Neutrophil (primary cell): ENCODE measurements at regions not wholly inside any gene's neighbourhood (a gene's known extent, or its start where the extent isn't known, plus 50 kb on each side); places are given as distances from the start of the nearest gene placed in this dataset.

ENCODE experiments used
- H3K27ac ChIP-seq: fragments of 200-600 bp; sonication (generic); 2 replicates; pipeline ENCODE4 v1.5.1; 2016; ENCODE audit warnings: mild to moderate bottlenecking, moderate library complexity
- H3K27me3 ChIP-seq: fragments of 200-600 bp; sonication (generic); 2 replicates; pipeline ENCODE4 v1.6.0; 2016; ENCODE audit warnings: mild to moderate bottlenecking
- H3K36me3 ChIP-seq: fragments of 200-600 bp; sonication (generic); 2 replicates; pipeline ENCODE4 v1.5.1; 2017
- H3K4me1 ChIP-seq, 2 experiments: fragments of 200-600 bp in 1 of 2; sonication (generic) in 1 of 2; 1 replicate in 1 of 2; 2 replicates in 1 of 2; pipeline versions ENCODE4 v1.5.1 to v1.6.1; 2013 to 2016; ENCODE audit warnings: low read depth in 1 of 2, low read length in 1 of 2, mild to moderate bottlenecking in 1 of 2, moderate library complexity in 1 of 2; ENCODE audit not compliant: control insufficient read depth in 1 of 2, insufficient read depth in 1 of 2
- H3K4me3 ChIP-seq, 2 experiments: fragments of 200-600 bp in 1 of 2; sonication (generic) in 1 of 2; 1 replicate in 1 of 2; 2 replicates in 1 of 2; pipeline ENCODE4 v1.5.1; 2013 to 2016; ENCODE audit warnings: low read depth in 1 of 2, low read length in 1 of 2, mild to moderate bottlenecking in 1 of 2, moderate library complexity in 1 of 2
- H3K9me3 ChIP-seq: fragments of 200-600 bp; sonication (generic); 2 replicates; pipeline ENCODE4 v1.5.1; 2016
- CTCF ChIP-seq: fragments of 200-600 bp; sonication (generic); IDR thresholded peaks from 2 replicates; pipeline ENCODE4 v1.5.1; 2016; ENCODE audit warnings: antibody characterized with exemption

DNA sequence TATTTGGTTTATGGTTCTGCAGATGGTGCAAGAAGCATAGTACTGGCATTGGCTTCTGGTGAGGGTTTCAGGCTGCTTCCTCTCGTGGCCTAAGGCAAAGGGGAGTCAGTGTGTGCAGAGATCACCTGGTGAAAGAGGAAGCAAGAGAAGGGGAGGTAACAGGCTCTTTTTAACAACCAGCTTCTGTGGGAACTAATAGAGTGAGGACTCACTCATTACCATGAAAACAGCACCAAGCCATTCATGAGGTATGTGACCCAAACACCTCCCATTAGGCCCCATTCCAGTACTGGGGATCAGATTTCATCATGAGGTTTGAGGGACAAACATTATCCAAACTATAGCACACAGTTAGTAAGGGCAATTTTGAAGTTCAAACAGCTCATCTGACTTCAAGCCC, 263.5 kb downstream of the TMEM38B start:
- Histone ChIP-seq H3K9me3 (no peaks in the 10 kb centered on the region), H3K27me3 (no peaks in the 10 kb centered on the region), H3K4me3 (no peak overlapping the region), H3K36me3 (no peaks in the 10 kb centered on the region), H3K27ac (no peak overlapping the region), H3K4me1 (no peaks in the 10 kb centered on the region)
- no peak for TF ChIP-seq CTCF

DNA sequence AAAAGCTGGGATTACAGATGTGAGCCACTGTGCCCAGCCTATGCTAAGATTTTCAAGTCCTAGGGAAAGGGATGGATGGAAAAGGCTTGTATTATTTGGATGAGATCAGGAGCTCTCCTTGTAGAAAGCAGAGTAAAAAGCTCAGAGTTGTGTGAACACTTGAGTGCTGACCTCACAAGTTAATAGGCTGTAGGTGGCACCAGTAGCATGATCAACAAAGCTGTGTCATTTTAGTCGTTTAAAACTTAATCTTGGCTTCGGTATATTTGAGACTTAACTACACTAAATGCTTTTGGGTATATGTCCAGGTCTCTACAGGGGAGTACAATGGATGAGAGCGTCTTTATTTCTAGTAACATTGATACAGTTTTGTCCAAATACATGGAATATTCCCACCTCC, 264.2 kb downstream of the TMEM38B start:
- TF ChIP-seq CTCF, result no peak
- Histone ChIP-seq H3K4me1 (no peaks in the 10 kb centered on the region), H3K36me3 (no peaks in the 10 kb centered on the region), H3K4me3 (no peak overlapping the region), H3K27me3 (no peaks in the 10 kb centered on the region), H3K27ac (no peak overlapping the region), H3K9me3 (no peaks in the 10 kb centered on the region)

DNA sequence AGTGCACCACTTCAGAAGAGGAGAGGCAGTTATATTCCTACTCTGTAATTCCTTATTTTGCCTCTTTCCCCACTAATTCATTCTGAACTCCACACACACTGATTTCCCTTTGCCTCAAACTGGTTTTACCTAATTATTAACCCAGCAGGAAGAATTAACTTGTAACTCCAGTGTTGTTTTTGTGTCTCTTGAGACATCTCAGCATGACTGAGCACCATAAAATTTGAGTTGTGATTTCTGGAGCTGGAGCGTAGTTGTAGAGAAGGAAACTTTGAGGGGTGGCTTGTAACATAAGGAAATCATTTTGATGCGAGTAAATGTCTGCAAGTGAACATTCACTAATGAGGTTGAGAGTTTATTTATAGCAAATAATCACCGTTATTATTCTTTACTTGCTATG, 265.2 kb downstream of the TMEM38B start:
- Histone ChIP-seq H3K4me3 (no peak overlapping the region), H3K9me3 (no peaks in the 10 kb centered on the region), H3K36me3 (no peaks in the 10 kb centered on the region), H3K4me1 (no peaks in the 10 kb centered on the region), H3K27me3 (no peaks in the 10 kb centered on the region), H3K27ac (no peak overlapping the region)
- no peak for TF ChIP-seq CTCF

DNA sequence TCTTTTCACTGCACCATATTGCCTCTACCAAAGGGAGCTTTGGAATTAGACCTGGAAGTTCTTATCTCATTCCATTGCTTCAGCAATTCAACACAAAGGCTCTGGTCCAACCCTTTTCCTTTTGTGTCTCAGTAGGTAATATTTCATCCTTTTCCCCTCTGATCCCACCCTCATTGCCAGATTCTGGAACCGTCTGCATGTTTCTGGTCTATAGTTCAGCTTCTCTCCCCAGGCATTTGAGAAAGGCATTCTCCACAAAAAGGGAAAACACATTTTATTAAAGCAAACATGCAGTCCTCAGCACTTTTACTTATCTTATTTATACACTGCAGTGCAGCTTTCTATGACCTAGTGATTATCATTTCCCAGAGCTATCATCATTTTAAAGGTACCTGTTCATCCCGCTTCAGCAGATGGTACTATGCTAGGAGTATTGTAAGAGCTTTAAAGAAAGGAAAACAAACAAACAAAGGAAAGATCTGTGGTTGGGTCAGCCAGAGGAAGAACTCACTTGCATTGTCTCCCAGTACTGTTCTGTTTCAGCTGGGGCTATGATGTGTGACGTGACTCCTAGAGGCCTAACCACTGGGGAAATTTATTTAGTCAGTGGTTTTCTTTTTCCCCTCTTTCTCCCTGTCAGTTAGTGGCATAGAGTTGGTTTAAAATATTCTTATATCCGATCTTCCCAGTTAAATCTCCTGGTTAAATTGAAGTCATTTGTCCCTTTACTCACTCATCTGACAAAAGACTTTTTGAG, 269.2 kb downstream of the TMEM38B start:
- no peak for TF ChIP-seq CTCF
- no peaks in the 10 kb centered on the region for H3K36me3 ChIP-seq
- H3K4me3 ChIP-seq, result no peak overlapping the region
- H3K9me3 ChIP-seq, result no peaks in the 10 kb centered on the region
- H3K27me3 ChIP-seq, result no peaks in the 10 kb centered on the region
- no peaks in the 10 kb centered on the region for H3K4me1 ChIP-seq
- H3K27ac ChIP-seq, result no peak overlapping the region

GRCh38 chr9:105964156-105964555, 269.8 kb downstream of the TMEM38B start:
- H3K4me1 ChIP-seq, result no peaks in the 10 kb centered on the region
- no peak overlapping the region for H3K27ac ChIP-seq
- H3K36me3 ChIP-seq, result no peaks in the 10 kb centered on the region
- no peaks in the 10 kb centered on the region for H3K27me3 ChIP-seq
- no peak overlapping the region for H3K4me3 ChIP-seq
- TF ChIP-seq CTCF, result no peak
- no peaks in the 10 kb centered on the region for H3K9me3 ChIP-seq

GRCh38 chr9:105966834-105967233, 272.5 kb downstream of the TMEM38B start:
- H3K27me3 ChIP-seq, result no peaks in the 10 kb centered on the region
- H3K4me1 ChIP-seq, result no peaks in the 10 kb centered on the region
- H3K4me3 ChIP-seq, result no peak overlapping the region
- H3K36me3 ChIP-seq, result no peaks in the 10 kb centered on the region
- no peak overlapping the region for H3K27ac ChIP-seq
- H3K9me3 ChIP-seq, result no peaks in the 10 kb centered on the region
- no peak for TF ChIP-seq CTCF
